Loucy (cell line): ENCODE measurements at regions not wholly inside any gene's neighbourhood (a gene's known extent, or its start where the extent isn't known, plus 50 kb on each side); places are given as distances from the start of the nearest gene placed in this dataset.

Experiments used
- EZH2phosphoT487 ChIP-seq: fragments of 200-600 bp; IDR thresholded peaks from 2 replicates; pipeline ENCODE4 v1.6.1; 2018; ENCODE audit warnings: antibody characterized with exemption, mild to moderate bottlenecking, moderate library complexity, borderline replicate concordance
- TF ChIP-seq, protein P1 (sequence below): fragments of 200-600 bp; sonication (generic); conservative IDR thresholded peaks from 2 replicates; pipeline ENCODE4 v1.5.1; 2014; ENCODE audit warnings: mild to moderate bottlenecking, antibody characterized with exemption, low read length

- TF ChIP-seq, protein P1, sequence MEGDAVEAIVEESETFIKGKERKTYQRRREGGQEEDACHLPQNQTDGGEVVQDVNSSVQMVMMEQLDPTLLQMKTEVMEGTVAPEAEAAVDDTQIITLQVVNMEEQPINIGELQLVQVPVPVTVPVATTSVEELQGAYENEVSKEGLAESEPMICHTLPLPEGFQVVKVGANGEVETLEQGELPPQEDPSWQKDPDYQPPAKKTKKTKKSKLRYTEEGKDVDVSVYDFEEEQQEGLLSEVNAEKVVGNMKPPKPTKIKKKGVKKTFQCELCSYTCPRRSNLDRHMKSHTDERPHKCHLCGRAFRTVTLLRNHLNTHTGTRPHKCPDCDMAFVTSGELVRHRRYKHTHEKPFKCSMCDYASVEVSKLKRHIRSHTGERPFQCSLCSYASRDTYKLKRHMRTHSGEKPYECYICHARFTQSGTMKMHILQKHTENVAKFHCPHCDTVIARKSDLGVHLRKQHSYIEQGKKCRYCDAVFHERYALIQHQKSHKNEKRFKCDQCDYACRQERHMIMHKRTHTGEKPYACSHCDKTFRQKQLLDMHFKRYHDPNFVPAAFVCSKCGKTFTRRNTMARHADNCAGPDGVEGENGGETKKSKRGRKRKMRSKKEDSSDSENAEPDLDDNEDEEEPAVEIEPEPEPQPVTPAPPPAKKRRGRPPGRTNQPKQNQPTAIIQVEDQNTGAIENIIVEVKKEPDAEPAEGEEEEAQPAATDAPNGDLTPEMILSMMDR: peak; percentile 27
- no peak for TF ChIP-seq EZH2phosphoT487
Observed at GRCh38 chr12:17976202-17976601, 113.8 kb downstream of the RERGL start.
